Peyer's patch (tissue), 4 donors: ENCODE measurements at regions not wholly inside any gene's neighbourhood (a gene's known extent, or its start where the extent isn't known, plus 50 kb on each side); places are given as distances from the start of the nearest gene placed in this dataset.
"Not testable (repeated sequence)": the region's sequence is repeated elsewhere in the genome, so short reads cannot be mapped to it uniquely, and the experiment has no call there.

ENCODE experiments used
- DNase-seq, 3 donors: peaks; one replicate each; pipeline ENCODE4 v3.0.0-alpha.2; 2017 to 2019
- H3K27ac ChIP-seq, 4 donors: fragments of 200-600 bp; sonication (generic); one replicate each; pipeline ENCODE4 v1.5.1; 2016 to 2019
- H3K27me3 ChIP-seq, 2 donors: fragments of 200-600 bp; sonication (generic); one replicate each; pipeline ENCODE4 v1.5.1; 2019
- H3K36me3 ChIP-seq, 3 donors: fragments of 200-600 bp; sonication (generic); one replicate each; pipeline ENCODE4 v1.5.1; 2016 to 2019
- H3K4me1 ChIP-seq, 4 donors: fragments of 200-600 bp; sonication (generic); one replicate each; pipeline ENCODE4 v1.5.1; 2016 to 2019
- H3K4me3 ChIP-seq, 4 donors: fragments of 200-600 bp; sonication (generic); 1 replicate in 3 of 4; 2 replicates in 1 of 4; pipeline ENCODE4 v1.5.1; 2016 to 2019; ENCODE audit warnings: mild to moderate bottlenecking in 1 of 4
- H3K9me3 ChIP-seq, 4 donors: fragments of 200-600 bp; sonication (generic); one replicate each; pipeline ENCODE4 v1.5.1; 2016 to 2019; ENCODE audit warnings: mild to moderate bottlenecking in 1 of 4
- POLR2A ChIP-seq, 2 donors: fragments of 450-650 bp; IDR thresholded peaks; one replicate each; pipeline ENCODE4 v1.5.1; 2017; ENCODE audit warnings: antibody characterized with exemption in 2 of 2, mild to moderate bottlenecking in 2 of 2, moderate library complexity in 2 of 2
- TF ChIP-seq, protein P1 (sequence below), 6 experiments: fragments of 450-650 bp in 4 of 6; fragments of 200-600 bp in 2 of 6; sonication (generic) in 1 of 6; IDR thresholded peaks; one replicate each; pipeline ENCODE4 v1.5.1; 2017 to 2019; ENCODE audit warnings: antibody characterized with exemption in 6 of 6, mild to moderate bottlenecking in 3 of 6, moderate library complexity in 1 of 6

DNA sequence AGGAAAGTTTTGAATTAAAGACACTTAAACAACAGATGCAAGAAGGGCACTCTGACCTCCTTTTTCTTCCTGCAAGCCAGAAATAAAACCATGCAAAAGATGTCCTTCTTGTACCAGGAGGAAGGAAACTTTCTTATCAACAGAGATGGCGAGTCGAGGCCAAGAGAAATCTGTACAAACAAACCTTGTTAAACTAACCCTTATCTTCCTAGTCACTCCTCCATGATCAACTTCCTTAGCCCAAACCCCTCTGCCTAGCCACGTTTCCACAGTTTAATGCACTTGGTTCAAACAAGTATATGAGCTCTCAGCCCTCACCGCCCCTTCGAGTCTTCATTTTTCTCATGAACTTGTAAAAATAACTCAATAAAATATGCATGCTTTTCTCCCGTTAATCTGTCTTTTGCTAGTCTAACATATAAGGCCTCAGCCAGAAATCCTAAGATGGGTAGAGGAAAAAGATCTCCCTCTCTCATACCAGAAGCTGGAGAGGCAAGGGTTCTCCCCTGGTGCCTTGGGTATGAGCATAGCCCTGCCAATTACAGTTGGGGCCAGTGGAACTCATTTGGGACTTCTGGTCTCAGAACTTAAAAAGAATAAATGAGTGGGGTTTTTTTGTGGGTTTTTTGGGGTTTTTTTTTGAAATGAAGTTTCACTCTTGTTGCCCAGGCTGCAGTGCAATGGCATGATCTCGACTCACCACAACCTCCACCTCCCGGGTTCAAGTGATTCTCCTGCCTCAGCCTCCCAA lies 141.7 kb upstream of the SOD1 start:
- no peak for DNase-seq
- Histone ChIP-seq H3K27ac (no peak overlapping the region), H3K4me1 (no peaks in the 10 kb centered on the region), H3K9me3 (no peaks in the 10 kb centered on the region), H3K36me3 (no peaks in the 10 kb centered on the region), H3K4me3 (no peak overlapping the region), H3K27me3 (no peaks in the 10 kb centered on the region)
- TF ChIP-seq, protein P1, sequence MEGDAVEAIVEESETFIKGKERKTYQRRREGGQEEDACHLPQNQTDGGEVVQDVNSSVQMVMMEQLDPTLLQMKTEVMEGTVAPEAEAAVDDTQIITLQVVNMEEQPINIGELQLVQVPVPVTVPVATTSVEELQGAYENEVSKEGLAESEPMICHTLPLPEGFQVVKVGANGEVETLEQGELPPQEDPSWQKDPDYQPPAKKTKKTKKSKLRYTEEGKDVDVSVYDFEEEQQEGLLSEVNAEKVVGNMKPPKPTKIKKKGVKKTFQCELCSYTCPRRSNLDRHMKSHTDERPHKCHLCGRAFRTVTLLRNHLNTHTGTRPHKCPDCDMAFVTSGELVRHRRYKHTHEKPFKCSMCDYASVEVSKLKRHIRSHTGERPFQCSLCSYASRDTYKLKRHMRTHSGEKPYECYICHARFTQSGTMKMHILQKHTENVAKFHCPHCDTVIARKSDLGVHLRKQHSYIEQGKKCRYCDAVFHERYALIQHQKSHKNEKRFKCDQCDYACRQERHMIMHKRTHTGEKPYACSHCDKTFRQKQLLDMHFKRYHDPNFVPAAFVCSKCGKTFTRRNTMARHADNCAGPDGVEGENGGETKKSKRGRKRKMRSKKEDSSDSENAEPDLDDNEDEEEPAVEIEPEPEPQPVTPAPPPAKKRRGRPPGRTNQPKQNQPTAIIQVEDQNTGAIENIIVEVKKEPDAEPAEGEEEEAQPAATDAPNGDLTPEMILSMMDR (IDR thresholded peaks at IDR 0.05): no peak
- no peak for TF ChIP-seq POLR2A (IDR thresholded peaks at IDR 0.05)

DNA sequence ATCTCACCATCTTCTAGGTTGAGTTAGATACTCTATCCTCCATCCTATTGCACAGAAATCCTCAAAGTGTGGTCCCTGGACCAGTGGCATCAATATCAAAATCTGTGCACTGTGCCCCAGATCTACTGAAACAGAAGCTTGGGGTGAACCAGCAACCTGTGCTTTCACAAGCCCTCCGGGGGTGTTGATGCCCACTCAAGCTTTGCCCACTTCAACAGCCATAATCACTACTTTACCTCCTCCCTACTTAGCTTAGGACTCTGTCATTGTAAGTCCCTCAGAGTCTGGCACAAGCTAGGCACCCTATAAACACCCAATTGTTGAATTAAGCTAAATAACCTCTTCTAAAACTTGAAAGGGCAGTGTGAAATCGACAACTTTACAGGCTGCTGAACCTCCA lies 144.2 kb upstream of the SOD1 start:
- no peak for DNase-seq
- Histone ChIP-seq H3K27me3 (no peaks in the 10 kb centered on the region), H3K9me3 (no peaks in the 10 kb centered on the region), H3K36me3 (no peaks in the 10 kb centered on the region), H3K27ac (no peak overlapping the region), H3K4me1 (no peaks in the 10 kb centered on the region), H3K4me3 (no peak overlapping the region)
- TF ChIP-seq POLR2A (IDR thresholded peaks at IDR 0.05): no peak
- TF ChIP-seq, protein P1 (IDR thresholded peaks at IDR 0.05): no peak

DNA sequence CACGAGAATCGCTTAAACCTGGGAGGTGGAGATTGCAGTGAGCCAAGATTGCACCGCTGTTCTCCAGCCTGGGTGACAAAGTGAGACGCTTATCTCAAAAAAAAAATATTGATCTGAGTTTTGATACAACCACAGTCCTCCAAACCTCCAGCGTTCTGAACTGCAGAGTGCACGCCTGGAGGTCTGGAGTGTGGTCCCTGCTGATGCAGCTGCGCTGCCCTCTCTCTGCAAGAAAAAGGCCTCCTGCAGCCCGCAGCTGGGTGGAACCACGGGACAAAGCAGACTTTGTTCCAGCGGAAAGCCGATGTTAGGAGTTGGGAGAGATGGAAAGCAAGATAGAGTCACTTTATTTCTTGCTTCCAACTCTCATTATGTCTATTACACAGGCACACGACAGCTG lies 144.9 kb upstream of the SOD1 start:
- Histone ChIP-seq H3K4me1 (no peaks in the 10 kb centered on the region), H3K4me3 (no peak overlapping the region), H3K27me3 (no peaks in the 10 kb centered on the region), H3K36me3 (no peaks in the 10 kb centered on the region), H3K9me3 (no peaks in the 10 kb centered on the region), H3K27ac (no peak overlapping the region)
- no peak for DNase-seq
- TF ChIP-seq, protein P1 (IDR thresholded peaks at IDR 0.05): no peak
- no peak for TF ChIP-seq POLR2A (IDR thresholded peaks at IDR 0.05)

- H3K36me3 ChIP-seq, DNase-seq: not testable (repeated sequence)
Measured at GRCh38 chr21:31513541-31513940, 146.0 kb upstream of the SOD1 start.

GRCh38 chr21:31511999-31512398 lies 147.5 kb upstream of the SOD1 start:
- H3K4me3 ChIP-seq, H3K27ac ChIP-seq, H3K4me1 ChIP-seq, H3K9me3 ChIP-seq, H3K36me3 ChIP-seq, DNase-seq, H3K27me3 ChIP-seq: not testable (repeated sequence)

More at GRCh38 chr21:31513541-31513940, 146.0 kb upstream of the SOD1 start:
- not testable (repeated sequence) for H3K4me3 ChIP-seq, H3K27me3 ChIP-seq, H3K27ac ChIP-seq, H3K4me1 ChIP-seq, H3K9me3 ChIP-seq

- no peak overlapping the region for H3K4me3 ChIP-seq
- H3K27ac ChIP-seq: no peak overlapping the region
- no peaks in the 10 kb centered on the region for H3K4me1 ChIP-seq
- H3K27me3 ChIP-seq: no peaks in the 10 kb centered on the region
- no peaks in the 10 kb centered on the region for H3K36me3 ChIP-seq
- TF ChIP-seq, protein P1 (IDR thresholded peaks at IDR 0.05): no peak
- TF ChIP-seq POLR2A (IDR thresholded peaks at IDR 0.05): no peak
- H3K9me3 ChIP-seq: no peaks in the 10 kb centered on the region
- DNase-seq: no peak
Measured at GRCh38 chr21:31511258-31511657, 148.2 kb upstream of the SOD1 start.
